ENCODE measurements at regions not wholly inside any gene's neighbourhood (a gene's known extent, or its start where the extent isn't known, plus 50 kb on each side); places are given as distances from the start of the nearest gene placed in this dataset.
"Not testable (repeated sequence)": the region's sequence is repeated elsewhere in the genome, so short reads cannot be mapped to it uniquely, and the experiment has no call there.

- Histone ChIP-seq H3K4me3 (ENCODE audit: low read depth in 1 of 2, low read length in 1 of 2) (no peak overlapping the region), H3K27ac (no peak overlapping the region), H3K9me3 (no peaks in the 10 kb centered on the region), H3K4me1 (ENCODE audit: control insufficient read depth in 1 of 2, insufficient read depth in 1 of 2, low read depth in 1 of 2, low read length in 1 of 2) (no peaks in the 10 kb centered on the region), H3K27me3 (no peaks in the 10 kb centered on the region), H3K36me3 (no peaks in the 10 kb centered on the region)
- TF ChIP-seq CTCF (IDR thresholded peaks at IDR 0.05), result no peak
These were observed 296.9 kb upstream of the CDH19 start for GRCh38 chr18:66900837-66901236.

GRCh38 chr18:66895631-66896030 is 291.7 kb upstream of the CDH19 start:
- Histone ChIP-seq H3K27me3 (no peaks in the 10 kb centered on the region), H3K4me3 (ENCODE audit: low read depth in 1 of 2, low read length in 1 of 2) (no peak overlapping the region), H3K36me3 (no peaks in the 10 kb centered on the region), H3K27ac (no peak overlapping the region), H3K4me1 (ENCODE audit: control insufficient read depth in 1 of 2, insufficient read depth in 1 of 2, low read depth in 1 of 2, low read length in 1 of 2) (no peaks in the 10 kb centered on the region), H3K9me3 (no peaks in the 10 kb centered on the region)
- no peak for TF ChIP-seq CTCF (IDR thresholded peaks at IDR 0.05)

GRCh38 chr18:66894851-66895250 is 291.0 kb upstream of the CDH19 start:
- Histone ChIP-seq H3K27ac (no peak overlapping the region), H3K4me3 (ENCODE audit: low read depth in 1 of 2, low read length in 1 of 2) (no peak overlapping the region), H3K9me3 (no peaks in the 10 kb centered on the region), H3K4me1 (ENCODE audit: control insufficient read depth in 1 of 2, insufficient read depth in 1 of 2, low read depth in 1 of 2, low read length in 1 of 2) (no peaks in the 10 kb centered on the region), H3K36me3 (no peaks in the 10 kb centered on the region), H3K27me3 (no peaks in the 10 kb centered on the region)
- TF ChIP-seq CTCF (IDR thresholded peaks at IDR 0.05), result no peak

- H3K9me3 ChIP-seq; H3K27ac ChIP-seq; H3K36me3 ChIP-seq; H3K27me3 ChIP-seq; H3K4me3 ChIP-seq (ENCODE audit: low read depth in 1 of 2, low read length in 1 of 2); H3K4me1 ChIP-seq (ENCODE audit: control insufficient read depth in 1 of 2, insufficient read depth in 1 of 2, low read depth in 1 of 2, low read length in 1 of 2): not testable (repeated sequence)
These were observed 288.5 kb upstream of the CDH19 start for GRCh38 chr18:66892388-66892787.

GRCh38 chr18:66874812-66875474 is 271.1 kb upstream of the CDH19 start:
- Histone ChIP-seq H3K4me1 (ENCODE audit: control insufficient read depth in 1 of 2, insufficient read depth in 1 of 2, low read depth in 1 of 2, low read length in 1 of 2) (no peaks in the 10 kb centered on the region), H3K27me3 (no peaks in the 10 kb centered on the region), H3K9me3 (no peaks in the 10 kb centered on the region), H3K36me3 (no peaks in the 10 kb centered on the region), H3K27ac (no peak overlapping the region), H3K4me3 (ENCODE audit: low read depth in 1 of 2, low read length in 1 of 2) (no peak overlapping the region)
- no peak for TF ChIP-seq CTCF (IDR thresholded peaks at IDR 0.05)

GRCh38 chr18:66874375-66874774 is 270.5 kb upstream of the CDH19 start:
- H3K27ac ChIP-seq, result no peak overlapping the region
- no peaks in the 10 kb centered on the region for H3K9me3 ChIP-seq
- no peaks in the 10 kb centered on the region for H3K36me3 ChIP-seq
- H3K4me1 ChIP-seq (ENCODE audit: control insufficient read depth in 1 of 2, insufficient read depth in 1 of 2, low read depth in 1 of 2, low read length in 1 of 2), result no peaks in the 10 kb centered on the region
- TF ChIP-seq CTCF (IDR thresholded peaks at IDR 0.05), result no peak
- H3K4me3 ChIP-seq (ENCODE audit: low read depth in 1 of 2, low read length in 1 of 2), result no peak overlapping the region
- no peaks in the 10 kb centered on the region for H3K27me3 ChIP-seq

All from neutrophil (primary cell).